ENCODE measurements at regions not wholly inside any gene's neighbourhood (a gene's known extent, or its start where the extent isn't known, plus 50 kb on each side); places are given as distances from the start of the nearest gene placed in this dataset.

GRCh38 chr18:60554967-60555366, 182.4 kb upstream of the MC4R start:
- no peak for DNase-seq (ENCODE audit: low spot score)

DNA sequence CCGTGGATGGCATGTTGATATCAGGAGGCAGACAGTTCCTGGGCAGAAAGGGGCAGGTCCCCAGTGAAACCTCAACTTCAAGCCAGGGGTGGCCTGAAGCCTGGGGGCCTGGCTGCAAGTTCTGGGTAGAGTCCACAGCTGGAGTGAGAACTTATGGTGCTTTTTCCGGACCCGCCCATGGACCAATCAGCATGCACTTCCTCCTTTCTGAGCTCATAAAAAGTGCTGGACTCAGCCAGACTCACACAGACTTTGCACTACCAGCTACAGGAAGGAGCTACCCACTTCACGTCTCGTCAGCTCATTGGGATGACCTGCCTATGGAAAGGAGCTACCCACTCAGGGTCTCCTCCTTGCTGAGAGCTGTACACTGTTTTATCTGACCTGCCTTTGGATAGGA, 183.1 kb upstream of the MC4R start:
- DNase-seq (ENCODE audit: low spot score): no peak

GRCh38 chr18:60556326-60556725, 183.8 kb upstream of the MC4R start:
- no peak for DNase-seq (ENCODE audit: low spot score)

DNA sequence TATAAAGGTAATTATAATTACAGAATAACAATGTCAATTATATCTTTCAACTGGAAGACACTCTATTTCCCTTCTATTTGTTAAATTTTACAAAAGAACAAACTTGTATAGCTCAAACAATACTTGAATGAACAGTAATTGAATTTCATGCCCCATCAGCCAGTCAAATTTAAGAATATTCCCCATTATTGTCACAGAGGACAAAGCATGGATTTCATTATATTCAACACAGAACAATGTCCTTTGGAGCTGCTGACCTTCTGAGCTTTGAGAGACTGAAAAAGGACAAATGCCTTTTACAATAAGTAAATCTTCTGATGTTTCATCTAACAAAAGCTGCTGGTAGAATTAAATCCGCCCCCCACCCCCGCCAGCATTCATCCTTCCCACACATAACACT, 187.5 kb upstream of the MC4R start:
- no peak for DNase-seq (ENCODE audit: low spot score)

DNA sequence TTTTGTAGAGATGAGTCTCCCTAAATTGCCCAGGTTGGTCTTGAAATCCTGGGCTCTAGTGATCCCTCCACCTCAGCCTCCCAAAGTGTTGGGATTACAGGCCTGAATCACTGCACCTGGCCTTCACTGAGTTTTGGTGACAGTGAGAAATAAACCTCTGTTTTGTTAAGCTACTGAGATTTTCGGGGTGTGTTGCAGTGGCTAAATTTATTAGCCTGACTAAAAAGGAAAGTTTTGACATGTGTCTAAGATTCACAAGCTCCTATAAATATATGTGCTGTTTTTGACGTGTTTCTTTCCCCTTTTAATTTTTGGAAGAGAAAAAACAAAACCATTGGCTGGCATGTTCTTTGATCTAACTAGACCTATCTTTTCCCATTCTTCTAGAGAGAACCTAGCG, 190.5 kb upstream of the MC4R start:
- DNase-seq (ENCODE audit: low spot score): no peak

- DNase-seq (ENCODE audit: low spot score): no peak
Measured at GRCh38 chr18:60568220-60568619, 195.6 kb upstream of the MC4R start.

- DNase-seq (ENCODE audit: low spot score): no peak
Measured at GRCh38 chr18:60570172-60570571, 197.6 kb upstream of the MC4R start.

DNA sequence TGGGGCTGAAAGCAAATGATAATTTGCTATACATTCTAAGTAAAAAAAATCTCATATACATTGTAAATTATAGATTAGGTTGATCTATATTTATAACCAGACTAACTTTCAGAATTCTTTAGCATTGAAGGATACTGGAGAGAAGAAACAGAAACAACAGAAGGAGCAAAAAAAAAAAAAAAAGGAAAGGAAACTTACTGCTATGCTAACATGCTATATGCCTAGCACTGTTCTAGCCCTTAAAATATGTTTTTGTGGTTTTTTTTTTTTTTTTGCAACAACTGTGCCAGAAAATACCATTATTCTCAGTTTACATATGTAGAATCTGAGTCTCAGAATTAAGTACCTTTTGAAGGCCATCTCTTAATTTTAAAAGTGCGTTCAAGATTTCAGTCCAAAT, 204.9 kb upstream of the MC4R start:
- DNase-seq (ENCODE audit: low spot score): no peak

- no peak for DNase-seq (ENCODE audit: low spot score)
Measured at GRCh38 chr18:60585670-60586069, 213.1 kb upstream of the MC4R start.

DNA sequence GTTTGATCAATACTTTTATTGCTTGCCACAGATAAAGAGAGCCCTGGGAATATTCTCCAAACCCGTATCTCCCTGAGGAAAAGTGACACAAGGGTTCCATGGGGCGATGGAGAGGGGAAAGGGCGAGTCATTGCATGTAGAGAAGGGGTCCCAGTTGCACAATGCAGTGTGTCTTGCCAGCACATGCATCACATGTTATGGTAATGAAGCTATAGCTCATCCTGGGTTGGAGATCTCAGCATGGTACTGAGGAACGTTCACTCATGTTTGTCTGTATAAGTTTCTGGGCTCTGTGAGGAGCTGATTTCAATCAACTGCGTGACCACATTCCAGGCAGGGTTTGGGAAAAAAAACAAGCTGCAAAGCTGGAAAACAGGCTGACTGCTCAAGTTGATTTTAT, 220.7 kb upstream of the MC4R start:
- no peak for DNase-seq (ENCODE audit: low spot score)

GRCh38 chr18:60596928-60597327, 224.4 kb upstream of the MC4R start:
- no peak for DNase-seq (ENCODE audit: low spot score)

GRCh38 chr18:60599267-60599666, 226.7 kb upstream of the MC4R start:
- no peak for DNase-seq (ENCODE audit: low spot score)

DNA sequence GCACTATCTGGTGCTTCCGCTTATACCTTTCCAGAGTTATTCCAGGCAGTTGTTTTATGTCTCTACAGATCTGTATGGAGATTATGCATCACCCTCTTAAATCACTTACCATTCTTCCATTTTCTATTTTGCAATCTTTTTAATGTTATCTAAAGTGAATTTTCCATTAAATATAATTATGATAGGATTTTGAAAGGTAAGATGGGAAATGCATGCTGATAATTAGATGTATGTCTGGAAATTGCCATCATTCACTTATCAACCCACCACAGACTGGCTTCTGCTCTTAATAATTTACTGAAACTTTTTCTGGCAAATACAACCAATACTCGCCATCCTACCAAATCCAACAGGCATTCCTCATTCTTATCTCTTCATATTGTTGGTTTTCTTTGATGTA, 227.4 kb upstream of the MC4R start:
- no peak for DNase-seq (ENCODE audit: low spot score)

- no peak for DNase-seq (ENCODE audit: low spot score)
Measured at GRCh38 chr18:60601249-60601648, 228.7 kb upstream of the MC4R start.

DNA sequence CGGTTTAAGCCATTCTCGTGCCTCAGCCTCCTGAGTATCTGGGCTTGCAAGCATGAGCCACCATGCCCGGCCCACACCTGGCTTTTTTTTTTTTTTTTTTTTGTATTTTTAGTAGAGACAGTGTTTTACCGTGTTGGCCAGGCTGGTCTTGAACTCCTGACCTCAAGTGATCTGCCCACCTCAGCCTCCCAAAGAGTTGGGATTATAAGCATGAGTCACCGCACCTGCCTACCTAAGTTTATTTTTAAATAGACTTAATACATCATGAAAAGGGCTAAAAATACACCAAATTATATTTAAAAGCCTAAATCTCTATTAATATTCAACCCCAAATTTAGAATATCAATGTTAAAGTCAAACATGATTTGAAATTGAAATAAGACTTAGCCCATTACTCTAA, 250.8 kb upstream of the MC4R start:
- no peak for DNase-seq (ENCODE audit: low spot score)

DNA sequence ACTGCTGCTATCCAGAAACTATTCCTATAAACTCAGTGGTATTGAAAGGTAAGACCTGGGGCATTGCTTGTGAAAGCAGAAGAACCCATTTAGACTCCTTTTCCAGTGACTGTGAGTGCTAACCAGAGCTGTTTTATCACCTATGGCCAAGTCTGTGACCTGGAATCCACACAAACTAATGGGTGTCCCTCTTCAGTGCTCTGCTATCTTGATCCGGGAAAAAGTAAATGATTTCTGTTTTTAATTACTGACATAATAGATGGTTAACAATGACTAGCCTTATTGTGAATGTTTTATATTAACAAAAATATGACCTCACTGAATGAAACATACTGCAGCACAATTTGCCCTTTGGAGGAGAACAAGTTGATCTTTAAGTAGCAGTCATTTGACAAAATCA, 251.6 kb upstream of the MC4R start:
- no peak for DNase-seq (ENCODE audit: low spot score)

DNA sequence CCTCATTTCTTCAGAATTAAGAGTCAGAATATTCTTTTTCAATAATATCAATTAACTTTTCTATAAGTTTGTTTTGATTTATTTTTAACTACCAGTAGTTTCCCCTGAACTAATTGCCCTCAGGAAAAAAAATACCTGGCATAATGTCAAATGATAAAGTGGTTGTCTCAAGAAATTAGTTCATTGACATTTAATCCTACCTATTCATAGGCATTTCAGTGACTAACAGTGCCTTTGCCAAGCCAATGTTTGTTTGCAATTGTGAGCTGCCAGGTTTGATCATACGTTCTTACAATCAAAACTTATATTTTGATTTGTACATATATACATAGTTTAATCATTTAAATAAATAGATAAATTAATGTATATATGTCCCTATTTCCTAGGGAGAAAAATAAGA, 267.3 kb upstream of the MC4R start:
- no peak for DNase-seq (ENCODE audit: low spot score)

DNA sequence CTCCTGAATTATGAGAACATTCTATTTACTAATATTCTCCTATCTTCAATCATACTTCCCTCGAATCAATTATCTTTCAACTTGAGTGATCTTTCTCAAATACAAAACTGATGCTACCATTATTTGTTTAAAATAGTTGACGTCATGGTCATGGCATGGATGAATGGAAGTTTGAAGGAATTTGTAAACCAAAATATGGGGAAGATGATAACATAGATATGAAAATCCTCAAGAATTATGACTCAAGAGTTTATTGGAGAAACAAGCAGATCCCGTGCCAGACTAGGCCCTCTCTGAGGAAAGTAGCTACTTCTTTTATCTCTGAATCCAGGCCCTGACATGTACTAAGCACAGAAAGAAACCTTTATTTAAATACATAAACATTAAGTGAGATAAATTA, 270.4 kb upstream of the MC4R start:
- DNase-seq (ENCODE audit: low spot score): no peak

DNA sequence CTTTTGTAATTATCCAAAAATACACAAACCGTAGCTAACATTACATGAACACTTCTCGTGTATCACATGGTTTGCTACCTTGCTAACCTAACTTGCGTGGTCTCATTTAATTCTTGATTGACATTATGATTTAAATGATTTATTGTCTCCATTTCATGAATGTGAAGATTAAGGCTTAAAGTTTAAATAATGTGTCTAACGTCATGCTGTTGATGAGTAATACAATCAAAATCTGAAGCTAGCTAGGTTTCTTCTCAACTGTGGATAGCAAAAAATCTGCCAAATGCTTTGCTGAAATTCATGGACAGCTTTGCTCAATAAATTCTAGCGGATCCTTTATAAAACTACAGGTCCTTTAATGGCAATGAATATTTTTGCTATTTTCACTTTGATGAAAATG, 274.1 kb upstream of the MC4R start:
- no peak for DNase-seq (ENCODE audit: low spot score)

- DNase-seq (ENCODE audit: low spot score): no peak
Measured at GRCh38 chr18:60649107-60649506, 276.5 kb upstream of the MC4R start.

- no peak for DNase-seq (ENCODE audit: low spot score)
Measured at GRCh38 chr18:60649842-60650536, 277.4 kb upstream of the MC4R start.

DNA sequence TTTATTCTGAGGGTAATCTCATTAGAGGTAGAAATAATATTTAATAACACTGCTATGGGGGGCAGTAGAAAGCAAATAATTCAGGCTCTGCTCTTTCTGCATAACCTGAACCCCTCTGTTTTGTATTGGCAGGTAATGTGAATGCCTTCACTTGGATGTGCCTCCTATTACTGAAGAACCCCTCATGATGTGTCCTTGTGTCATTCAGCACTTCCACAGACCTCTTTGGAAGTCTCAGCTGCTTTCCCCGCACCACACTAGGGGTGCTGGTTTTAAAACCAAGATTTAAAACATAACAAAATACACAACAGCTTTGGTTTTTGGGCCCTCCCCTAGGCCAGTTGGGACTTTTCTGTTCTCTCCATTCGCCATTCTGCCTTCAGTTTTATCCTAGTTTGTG, 281.7 kb upstream of the MC4R start:
- DNase-seq (ENCODE audit: low spot score): no peak

- DNase-seq (ENCODE audit: low spot score): no peak
Measured at GRCh38 chr18:60656553-60656952, 284.0 kb upstream of the MC4R start.

- DNase-seq (ENCODE audit: low spot score): no peak
Measured at GRCh38 chr18:60662491-60662890, 289.9 kb upstream of the MC4R start.

All from LoVo (cell line).